Esophagus muscularis mucosa (tissue), 4 donors: ENCODE measurements at regions not wholly inside any gene's neighbourhood (a gene's known extent, or its start where the extent isn't known, plus 50 kb on each side); places are given as distances from the start of the nearest gene placed in this dataset.

Experiments
- DNase-seq: peaks from one replicate; pipeline ENCODE4 v3.0.0-alpha.2; 2017; ENCODE audit errors: extremely low spot score
- H3K27ac ChIP-seq, 4 donors: fragments of 200-600 bp; sonication (generic); replicated peaks in 1 of 4; 1 replicate in 3 of 4; 2 replicates in 1 of 4; pipeline ENCODE4 v1.5.1; 2016 to 2019; ENCODE audit warnings: mild to moderate bottlenecking in 1 of 4
- H3K27me3 ChIP-seq, 4 donors: fragments of 200-600 bp; sonication (generic); one replicate each; pipeline versions ENCODE4 v1.5.1 to v1.6.0; 2016 to 2019
- H3K36me3 ChIP-seq, 4 donors: fragments of 200-600 bp; sonication (generic); one replicate each; pipeline ENCODE4 v1.5.1; 2016 to 2019
- H3K4me1 ChIP-seq, 4 donors: fragments of 200-600 bp; sonication (generic); one replicate each; pipeline ENCODE4 v1.5.1; 2016 to 2019
- H3K4me3 ChIP-seq, 4 donors: fragments of 200-600 bp; sonication (generic); 1 replicate in 2 of 4; 2 replicates in 2 of 4; pipeline ENCODE4 v1.5.1; 2016 to 2019; ENCODE audit warnings: mild to moderate bottlenecking in 4 of 4, moderate library complexity in 1 of 4
- H3K9me3 ChIP-seq, 4 donors: fragments of 200-600 bp; sonication (generic); 1 replicate in 3 of 4; 2 replicates in 1 of 4; pipeline ENCODE4 v1.5.1; 2016 to 2019
- CTCF ChIP-seq, 3 experiments: fragments of 200-600 bp in 2 of 3; fragments of 450-650 bp in 1 of 3; sonication (generic) in 2 of 3; IDR thresholded peaks; one replicate each; pipeline ENCODE4 v1.5.1; 2017 to 2019; ENCODE audit warnings: antibody characterized with exemption in 3 of 3, mild to moderate bottlenecking in 2 of 3, moderate library complexity in 1 of 3
- EP300 ChIP-seq: sonication (generic); formaldehyde crosslinking; IDR thresholded peaks from one replicate; pipeline ENCODE4 v1.6.1; 2017; ENCODE audit warnings: antibody characterized with exemption
- POLR2A ChIP-seq: fragments of 450-650 bp; IDR thresholded peaks from one replicate; pipeline ENCODE4 v1.6.1; 2017; ENCODE audit warnings: antibody characterized with exemption, moderate library complexity, mild to moderate bottlenecking, low read depth
- POLR2AphosphoS5 ChIP-seq, 2 donors: sonication (generic); formaldehyde crosslinking; IDR thresholded peaks; one replicate each; pipeline ENCODE4 v1.6.1; 2017; ENCODE audit warnings: antibody characterized with exemption in 2 of 2
- whole genome bisulfite sequencing: methylation state at CpG from one replicate; pipeline ENCODE4 v1.1.5; 2018; 5-methylcytosine and 5-hydroxymethylcytosine counted together
- intact Hi-C: fragments of 100-400 bp; cut with DNase I; formaldehyde crosslinking; loops from one replicate; pipeline ENCODE4 v1.15.1; 2023

DNA sequence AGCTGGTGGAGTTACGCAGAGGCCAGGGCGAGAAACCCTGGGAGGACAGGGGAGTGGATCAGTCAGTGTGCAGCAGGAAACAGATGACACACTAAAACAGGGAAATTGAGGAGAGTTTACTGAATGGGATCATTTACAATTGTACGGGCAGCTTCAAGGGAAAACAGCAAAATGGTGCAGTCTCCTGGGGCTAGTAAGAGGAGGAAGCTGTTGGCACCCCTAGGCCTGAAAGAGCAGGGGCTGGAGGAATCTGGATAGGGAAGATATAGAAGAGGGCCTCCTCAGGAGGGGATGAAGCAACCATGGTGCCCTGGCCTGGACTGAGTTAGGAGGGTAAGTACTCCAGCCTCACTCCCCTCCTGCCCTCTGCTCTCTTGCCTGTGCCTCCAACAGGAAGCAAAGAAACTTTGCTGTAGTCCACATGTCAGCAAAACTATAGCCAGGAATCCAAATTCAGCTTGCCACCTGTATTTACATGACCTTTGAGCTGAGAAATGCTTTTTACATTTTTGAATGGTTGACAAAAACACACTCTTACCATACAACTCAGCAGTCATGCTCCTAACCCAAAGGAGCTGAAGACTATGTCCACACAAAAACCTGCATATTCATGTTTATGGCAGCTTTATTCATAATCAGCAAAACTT lies 52.3 kb upstream of the OPN4 start:
- Histone ChIP-seq H3K4me3 (no peak overlapping the region), H3K9me3 (no peaks in the 10 kb centered on the region), H3K4me1 (no peaks in the 10 kb centered on the region), H3K36me3 (no peaks in the 10 kb centered on the region), H3K27ac (no peak overlapping the region), H3K27me3 (no peaks in the 10 kb centered on the region)
- intact Hi-C loops, result no loop called here
- DNase-seq, result peak; percentile 66
- no peak for TF ChIP-seq EP300
- TF ChIP-seq CTCF (IDR thresholded peaks at IDR 0.05), result no peak
- TF ChIP-seq POLR2A, result no peak
- TF ChIP-seq POLR2AphosphoS5 (IDR thresholded peaks at IDR 0.05), result no peak
- 88% methylated on average over 3 of the region's 3 CpGs for WGBS

DNA sequence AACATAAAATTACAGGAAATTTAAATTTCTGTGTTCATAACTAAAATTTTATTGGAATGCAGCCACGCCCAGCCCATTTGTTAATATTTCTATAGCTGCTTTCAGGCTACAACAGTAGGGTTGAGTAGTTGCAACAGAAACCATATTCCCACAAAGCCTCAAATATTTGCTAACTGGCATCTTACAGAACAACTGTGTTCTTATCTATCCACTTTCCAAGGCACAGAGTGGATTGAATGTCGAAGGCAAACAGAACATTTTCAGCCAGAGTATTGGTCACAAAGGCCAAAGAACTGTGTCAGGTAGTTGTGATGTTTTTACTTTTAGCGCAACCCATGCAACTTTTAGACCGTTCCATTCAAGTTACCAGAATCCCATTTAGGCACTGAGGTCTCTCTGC lies 51.1 kb upstream of the OPN4 start:
- Histone ChIP-seq H3K4me3 (no peak overlapping the region), H3K27ac (no peak overlapping the region), H3K27me3 (no peaks in the 10 kb centered on the region), H3K9me3 (peaks cover 0 to 10% (median 3%) of the 10 kb centered on the region in 4 donors), H3K36me3 (no peaks in the 10 kb centered on the region), H3K4me1 (no peaks in the 10 kb centered on the region)
- intact Hi-C loops, result no loop called here
- 98% methylated on average over 4 of the region's 4 CpGs for WGBS
- peak; percentile 87 for DNase-seq
- TF ChIP-seq EP300 (no peak), POLR2A (no peak), POLR2AphosphoS5 (IDR thresholded peaks at IDR 0.05) (no peak), CTCF (IDR thresholded peaks at IDR 0.05) (no peak)
